CD4-positive, alpha-beta memory T cell (primary cell): ENCODE measurements at regions not wholly inside any gene's neighbourhood (a gene's known extent, or its start where the extent isn't known, plus 50 kb on each side); places are given as distances from the start of the nearest gene placed in this dataset.

Experiments used
- CTCF ChIA-PET: fragments of 350-600 bp; sonication (Branson Sonifier 250); formaldehyde crosslinking; loops from one replicate; lab custom pipeline; 2021; ENCODE audit warnings: inconsistent platforms; ENCODE audit not compliant: partially characterized antibody; lab: Charles Lee
- POLR2A ChIA-PET: fragments of 350-600 bp; sonication (Branson Sonifier 250); formaldehyde crosslinking; loops from one replicate; lab custom pipeline; 2021; ENCODE audit not compliant: partially characterized antibody; lab: Charles Lee
- DNase-seq, 5 donors: peaks; one replicate each; pipeline versions ENCODE4 v3.0.0 to v3.0.0-alpha.2; 2020 to 2022; ENCODE audit warnings: mixed read lengths in 1 of 5
- H3K27ac ChIP-seq: one replicate; pipeline ENCODE4 v1.7.0; 2013; ENCODE audit warnings: low read depth, low read length
- H3K27me3 ChIP-seq: 2 replicates; pipeline ENCODE4 v1.7.0; 2013; ENCODE audit warnings: mild to moderate bottlenecking, low read length, moderate library complexity; ENCODE audit not compliant: insufficient read depth
- H3K36me3 ChIP-seq: 2 replicates; pipeline ENCODE4 v1.7.0; 2013; ENCODE audit warnings: mild to moderate bottlenecking, low read length, moderate library complexity; ENCODE audit not compliant: insufficient read depth
- H3K4me1 ChIP-seq: 2 replicates; pipeline ENCODE4 v1.7.0; 2013; ENCODE audit warnings: mild to moderate bottlenecking, low read length, moderate library complexity; ENCODE audit not compliant: insufficient read depth
- H3K4me3 ChIP-seq, 2 donors: one replicate each; pipeline ENCODE4 v1.7.0; 2013; ENCODE audit warnings: low read length in 2 of 2, mild to moderate bottlenecking in 1 of 2
- H3K9me3 ChIP-seq, 2 donors: one replicate each; pipeline ENCODE4 v1.7.0; 2013; ENCODE audit warnings: low read length in 2 of 2, control low read depth in 1 of 2; ENCODE audit not compliant: control insufficient read depth in 1 of 2
- H3K27ac Mint-ChIP-seq, 7 donors: one replicate each; pipeline ENCODE4 v1.8.0; 2020 to 2021; ENCODE audit warnings: mixed read lengths in 7 of 7, mild to moderate bottlenecking in 6 of 7, inconsistent platforms in 3 of 7, moderate library complexity in 3 of 7
- H3K27me3 Mint-ChIP-seq, 2 donors: one replicate each; pipeline ENCODE4 v1.8.0; 2020 to 2021; ENCODE audit warnings: mixed read lengths in 2 of 2
- H3K36me3 Mint-ChIP-seq, 2 donors: one replicate each; pipeline ENCODE4 v1.8.0; 2020 to 2021; ENCODE audit warnings: mixed read lengths in 2 of 2, inconsistent platforms in 1 of 2, mild to moderate bottlenecking in 1 of 2
- H3K4me1 Mint-ChIP-seq, 4 donors: one replicate each; pipeline ENCODE4 v1.8.0; 2020 to 2021; ENCODE audit warnings: mixed read lengths in 4 of 4, mild to moderate bottlenecking in 1 of 4
- H3K4me3 Mint-ChIP-seq, 8 donors: one replicate each; pipeline ENCODE4 v1.8.0; 2020 to 2021; ENCODE audit warnings: mixed read lengths in 8 of 8, mild to moderate bottlenecking in 7 of 8, moderate library complexity in 6 of 8, inconsistent platforms in 3 of 8
- H3K9me3 Mint-ChIP-seq, 8 donors: one replicate each; pipeline ENCODE4 v1.8.0; 2020 to 2021; ENCODE audit warnings: mixed read lengths in 8 of 8, mild to moderate bottlenecking in 5 of 8, inconsistent platforms in 3 of 8, moderate library complexity in 1 of 8
- intact Hi-C: fragments of 100-400 bp; cut with micrococcal nuclease; formaldehyde crosslinking; loops from one replicate; pipeline ENCODE4 v1.15.1; 2023

DNA sequence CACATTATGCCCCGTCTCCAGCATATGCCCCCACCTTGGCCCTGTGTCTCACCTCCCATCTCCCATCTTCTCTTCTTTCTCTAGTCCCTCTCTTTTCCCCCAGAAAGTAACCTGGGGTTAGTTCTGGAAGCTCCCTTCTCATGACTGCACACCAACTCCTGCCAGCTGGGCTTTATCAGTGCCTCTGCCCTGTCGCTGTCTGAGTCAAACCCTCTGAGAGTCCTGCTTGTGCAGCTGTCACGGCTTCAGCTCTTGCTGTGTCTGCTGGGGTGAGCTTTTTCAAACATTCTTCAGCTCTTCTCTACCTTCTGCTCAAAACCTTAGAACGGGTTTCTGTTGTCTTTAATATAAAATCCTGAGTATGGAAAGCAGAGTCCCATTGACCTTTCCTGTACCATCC lies 304.5 kb upstream of the B3GAT1 start:
- Histone ChIP-seq H3K9me3 (no peaks in the 10 kb centered on the region), H3K27ac (no peak overlapping the region), H3K36me3 (no peaks in the 10 kb centered on the region), H3K4me3 (no peak overlapping the region), H3K4me1 (no peaks in the 10 kb centered on the region), H3K27me3 (no peaks in the 10 kb centered on the region)
- CTCF ChIA-PET: no interaction called here
- Mint-ChIP-seq H3K27me3 (peaks cover 5 to 8% of the 10 kb centered on the region in 2 donors), H3K4me1 (no peaks in the 10 kb centered on the region), H3K4me3 (no peak overlapping the region), H3K9me3 (no peaks in the 10 kb centered on the region), H3K36me3 (no peaks in the 10 kb centered on the region), H3K27ac (no peak overlapping the region)
- POLR2A ChIA-PET: no interaction called here
- intact Hi-C loops: no loop called here
- DNase-seq: no peak

GRCh38 chr11:134714021-134714656 lies 302.1 kb upstream of the B3GAT1 start:
- intact Hi-C loops: no loop called here
- Mint-ChIP-seq H3K9me3 (no peaks in the 10 kb centered on the region), H3K27ac (no peak overlapping the region), H3K4me3 (no peak overlapping the region), H3K36me3 (no peaks in the 10 kb centered on the region), H3K4me1 (no peaks in the 10 kb centered on the region), H3K27me3 (peaks cover 6 to 8% of the 10 kb centered on the region in 2 donors)
- Histone ChIP-seq H3K36me3 (no peaks in the 10 kb centered on the region), H3K27me3 (no peaks in the 10 kb centered on the region), H3K27ac (no peak overlapping the region), H3K4me1 (no peaks in the 10 kb centered on the region), H3K9me3 (no peaks in the 10 kb centered on the region), H3K4me3 (no peak overlapping the region)
- POLR2A ChIA-PET: no interaction called here
- DNase-seq: no peak
- CTCF ChIA-PET: no interaction called here

GRCh38 chr11:134712228-134713145 lies 300.4 kb upstream of the B3GAT1 start:
- intact Hi-C loops: no loop called here
- Mint-ChIP-seq H3K36me3 (no peaks in the 10 kb centered on the region), H3K4me3 (no peak overlapping the region), H3K27me3 (peaks cover 2 to 9% of the 10 kb centered on the region in 2 donors), H3K27ac (no peak overlapping the region), H3K9me3 (peaks cover 0 to 1% (median 0%) of the 10 kb centered on the region in 8 donors), H3K4me1 (no peaks in the 10 kb centered on the region)
- Histone ChIP-seq H3K9me3 (no peaks in the 10 kb centered on the region), H3K27me3 (no peaks in the 10 kb centered on the region), H3K4me1 (no peaks in the 10 kb centered on the region), H3K27ac (no peak overlapping the region), H3K4me3 (no peak overlapping the region), H3K36me3 (no peaks in the 10 kb centered on the region)
- DNase-seq: no peak
- ChIA-PET CTCF (no interaction called here), POLR2A (no interaction called here)

- H3K27ac Mint-ChIP-seq: no peak overlapping the region
- POLR2A ChIA-PET: no interaction called here
Measured at GRCh38 chr11:134711588-134711987, 299.5 kb upstream of the B3GAT1 start.

DNA sequence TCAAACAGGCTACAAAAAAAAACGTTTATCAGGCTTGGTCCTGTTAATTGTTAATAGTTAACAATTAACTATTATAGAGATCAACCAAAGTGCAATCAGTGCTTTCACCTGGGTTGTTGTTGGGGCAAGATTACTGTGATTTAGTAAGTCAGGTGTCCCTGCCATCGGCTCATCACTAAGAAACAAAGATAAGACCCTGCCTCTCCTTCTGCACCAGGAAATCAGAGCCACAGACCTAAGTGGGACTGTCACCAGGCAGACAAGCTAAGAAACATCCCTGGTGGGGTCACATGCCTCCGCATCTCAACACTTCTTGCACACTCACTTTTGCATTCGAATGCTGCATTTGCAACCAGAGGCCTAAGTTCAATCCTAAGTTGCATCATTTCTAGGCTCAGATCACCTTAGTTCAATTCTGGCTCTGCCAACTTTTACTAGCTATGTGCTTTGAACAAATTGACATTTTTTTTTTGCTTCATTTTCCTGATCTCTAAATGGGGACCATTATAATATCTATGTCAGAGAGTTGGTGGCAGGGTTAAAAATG lies 298.9 kb upstream of the B3GAT1 start:
- ChIA-PET CTCF (no interaction called here), POLR2A (no interaction called here)
- Mint-ChIP-seq H3K9me3 (peaks cover 0 to 1% (median 0%) of the 10 kb centered on the region in 8 donors), H3K27ac (no peak overlapping the region), H3K4me3 (no peak overlapping the region), H3K27me3 (peaks cover 4 to 5% of the 10 kb centered on the region in 2 donors), H3K4me1 (no peaks in the 10 kb centered on the region), H3K36me3 (no peaks in the 10 kb centered on the region)
- H3K27ac ChIP-seq: no peak overlapping the region
- H3K36me3 ChIP-seq: no peaks in the 10 kb centered on the region
- DNase-seq: no peak
- no peaks in the 10 kb centered on the region for H3K27me3 ChIP-seq
- H3K4me1 ChIP-seq: no peaks in the 10 kb centered on the region
- no peak overlapping the region for H3K4me3 ChIP-seq
- no peaks in the 10 kb centered on the region for H3K9me3 ChIP-seq
- intact Hi-C loops: no loop called here

More at GRCh38 chr11:134711588-134711987, 299.5 kb upstream of the B3GAT1 start:
- no peaks in the 10 kb centered on the region for H3K36me3 ChIP-seq
- DNase-seq: no peak
- peaks cover 4 to 5% of the 10 kb centered on the region in 2 donors for H3K27me3 Mint-ChIP-seq
- CTCF ChIA-PET: no interaction called here
- H3K4me3 Mint-ChIP-seq: no peak overlapping the region
- no peaks in the 10 kb centered on the region for H3K36me3 Mint-ChIP-seq
- H3K9me3 Mint-ChIP-seq: peaks cover 0 to 1% (median 0%) of the 10 kb centered on the region in 8 donors
- H3K4me3 ChIP-seq: no peak overlapping the region
- no peaks in the 10 kb centered on the region for H3K27me3 ChIP-seq
- H3K4me1 ChIP-seq: no peaks in the 10 kb centered on the region
- H3K4me1 Mint-ChIP-seq: no peaks in the 10 kb centered on the region
- H3K9me3 ChIP-seq: no peaks in the 10 kb centered on the region
- no peak overlapping the region for H3K27ac ChIP-seq
- intact Hi-C loops: no loop called here

DNA sequence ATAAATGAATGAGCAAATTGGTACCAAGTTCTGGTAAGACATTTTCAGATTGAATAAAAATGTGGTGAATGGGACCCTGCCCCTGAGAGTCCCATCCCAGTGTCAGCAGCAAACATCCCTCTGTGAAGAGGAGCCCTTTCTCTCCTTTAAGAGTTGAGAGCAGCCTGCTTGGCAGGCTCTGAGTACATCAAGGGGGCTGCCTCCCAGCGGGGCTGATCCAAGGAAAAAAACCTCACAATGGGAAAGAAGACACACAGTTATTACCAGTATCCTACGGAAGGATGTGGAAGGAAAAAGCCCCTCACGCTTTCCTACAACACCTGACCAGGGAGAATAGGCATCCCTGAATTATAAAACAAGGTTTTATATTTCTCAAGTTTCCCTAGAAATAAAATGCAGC lies 293.8 kb upstream of the B3GAT1 start:
- H3K27me3 ChIP-seq: no peaks in the 10 kb centered on the region
- H3K4me1 Mint-ChIP-seq: no peaks in the 10 kb centered on the region
- H3K36me3 ChIP-seq: no peaks in the 10 kb centered on the region
- DNase-seq: no peak
- no peak overlapping the region for H3K4me3 Mint-ChIP-seq
- no peaks in the 10 kb centered on the region for H3K9me3 ChIP-seq
- ChIA-PET POLR2A (no interaction called here), CTCF (no interaction called here)
- H3K27me3 Mint-ChIP-seq: peaks cover 8 to 11% of the 10 kb centered on the region in 2 donors
- H3K27ac ChIP-seq: no peak overlapping the region
- H3K27ac Mint-ChIP-seq: no peak overlapping the region
- no peak overlapping the region for H3K4me3 ChIP-seq
- H3K9me3 Mint-ChIP-seq: peaks cover 0 to 1% (median 0%) of the 10 kb centered on the region in 8 donors
- intact Hi-C loops: no loop called here
- no peaks in the 10 kb centered on the region for H3K36me3 Mint-ChIP-seq
- no peaks in the 10 kb centered on the region for H3K4me1 ChIP-seq

- Histone ChIP-seq H3K27ac (no peak overlapping the region), H3K27me3 (no peaks in the 10 kb centered on the region), H3K9me3 (no peaks in the 10 kb centered on the region), H3K4me3 (no peak overlapping the region), H3K4me1 (no peaks in the 10 kb centered on the region), H3K36me3 (no peaks in the 10 kb centered on the region)
- no peak for DNase-seq
- intact Hi-C loops: no loop called here
- Mint-ChIP-seq H3K4me1 (no peaks in the 10 kb centered on the region), H3K9me3 (no peaks in the 10 kb centered on the region), H3K27me3 (peaks cover 12 to 21% of the 10 kb centered on the region in 2 donors), H3K36me3 (no peaks in the 10 kb centered on the region), H3K4me3 (no peak overlapping the region), H3K27ac (no peak overlapping the region)
- CTCF ChIA-PET: no interaction called here
- POLR2A ChIA-PET: no interaction called here
Measured at GRCh38 chr11:134702827-134703226, 290.8 kb upstream of the B3GAT1 start.
